ENCODE measurements at regions not wholly inside any gene's neighbourhood (a gene's known extent, or its start where the extent isn't known, plus 50 kb on each side); places are given as distances from the start of the nearest gene placed in this dataset.

- Histone ChIP-seq H3K36me3 (ENCODE audit: control insufficient read depth in 4 of 4, insufficient read depth in 3 of 4, low read depth in 1 of 4, low read length in 3 of 4) (no peaks in the 10 kb centered on the region), H3K9ac (ENCODE audit: low read depth in 1 of 2, low read length in 2 of 2) (no peak overlapping the region), H3K27ac (ENCODE audit: low read depth in 1 of 2, low read length in 2 of 2) (no peak overlapping the region), H3K27me3 (ENCODE audit: control insufficient read depth in 4 of 4, insufficient read depth in 4 of 4, low read length in 3 of 4) (no peaks in the 10 kb centered on the region), H3K9me3 (ENCODE audit: control insufficient read depth in 4 of 4, low read length in 3 of 4) (no peaks in the 10 kb centered on the region), H3K4me3 (ENCODE audit: low read depth in 1 of 3, low read length in 3 of 3) (no peak overlapping the region), H3K4me1 (ENCODE audit: control insufficient read depth in 4 of 4, insufficient read depth in 4 of 4, low read length in 3 of 4) (no peaks in the 10 kb centered on the region)
- WGBS, result 83% methylated on average over 9 of the region's 9 CpGs
- TF ChIP-seq RAD21 (IDR thresholded peaks at IDR 0.05) (no peak), TAF1 (conservative IDR thresholded peaks at IDR 0.05) (no peak), EGR1 (IDR thresholded peaks at IDR 0.05; ENCODE audit: low read depth in 2 of 2) (no peak), MAX (IDR thresholded peaks at IDR 0.05) (no peak), FOXA1 (IDR thresholded peaks at IDR 0.05) (no peak), RXRA (IDR thresholded peaks at IDR 0.05) (no peak), GABPA (IDR thresholded peaks at IDR 0.05 in 1 of 2, conservative IDR thresholded peaks at IDR 0.05 in 1 of 2) (no peak), CTCF (IDR thresholded peaks at IDR 0.05; ENCODE audit: low read depth, low read length, missing input control) (no peak), FOXA2 (IDR thresholded peaks at IDR 0.05) (no peak), REST (IDR thresholded peaks at IDR 0.05) (no peak), NR2F2 (IDR thresholded peaks at IDR 0.05) (no peak), ZBTB33 (IDR thresholded peaks at IDR 0.05) (no peak), JUND (IDR thresholded peaks at IDR 0.05) (no peak), SP1 (IDR thresholded peaks at IDR 0.05) (no peak), YY1 (IDR thresholded peaks at IDR 0.05) (no peak), HNF4G (IDR thresholded peaks at IDR 0.05) (no peak), HNF4A (conservative IDR thresholded peaks at IDR 0.05) (no peak)
- no peak for DNase-seq (ENCODE audit: low spot score)
Measured at GRCh38 chr18:39976771-39977170, 1978.3 kb upstream of the PIK3C3 start.

- WGBS, result 82% methylated on average over 3 of the region's 3 CpGs
- DNase-seq (ENCODE audit: low spot score), result no peak
- H3K4me3 ChIP-seq (ENCODE audit: low read depth in 1 of 3, low read length in 3 of 3), result no peak overlapping the region
- no peak for TF ChIP-seq NR2F2 (IDR thresholded peaks at IDR 0.05)
- no peak for TF ChIP-seq JUND (IDR thresholded peaks at IDR 0.05)
- no peak for TF ChIP-seq HNF4A (conservative IDR thresholded peaks at IDR 0.05)
- TF ChIP-seq EGR1 (IDR thresholded peaks at IDR 0.05; ENCODE audit: low read depth in 2 of 2), result no peak
- TF ChIP-seq YY1 (IDR thresholded peaks at IDR 0.05), result no peak
- no peak for TF ChIP-seq GABPA (IDR thresholded peaks at IDR 0.05 in 1 of 2, conservative IDR thresholded peaks at IDR 0.05 in 1 of 2)
- TF ChIP-seq RAD21 (IDR thresholded peaks at IDR 0.05), result no peak
- TF ChIP-seq MAX (IDR thresholded peaks at IDR 0.05), result no peak
- no peak for TF ChIP-seq ZBTB33 (IDR thresholded peaks at IDR 0.05)
- TF ChIP-seq REST (IDR thresholded peaks at IDR 0.05), result no peak
- TF ChIP-seq ATF3 (IDR thresholded peaks at IDR 0.05), result no peak
- no peak for TF ChIP-seq FOXA2 (IDR thresholded peaks at IDR 0.05)
- TF ChIP-seq RXRA (IDR thresholded peaks at IDR 0.05), result no peak
- no peak for TF ChIP-seq TAF1 (conservative IDR thresholded peaks at IDR 0.05)
- no peak for TF ChIP-seq HNF4G (IDR thresholded peaks at IDR 0.05)
Measured at GRCh38 chr18:39972521-39972920, 1982.5 kb upstream of the PIK3C3 start.

More at GRCh38 chr18:39972521-39972920, 1982.5 kb upstream of the PIK3C3 start:
- H3K9me3 ChIP-seq (ENCODE audit: control insufficient read depth in 4 of 4, low read length in 3 of 4), result no peaks in the 10 kb centered on the region
- H3K27ac ChIP-seq (ENCODE audit: low read depth in 1 of 2, low read length in 2 of 2), result no peak overlapping the region
- H3K4me1 ChIP-seq (ENCODE audit: control insufficient read depth in 4 of 4, insufficient read depth in 4 of 4, low read length in 3 of 4), result no peaks in the 10 kb centered on the region
- no peaks in the 10 kb centered on the region for H3K27me3 ChIP-seq (ENCODE audit: control insufficient read depth in 4 of 4, insufficient read depth in 4 of 4, low read length in 3 of 4)
- no peak overlapping the region for H3K9ac ChIP-seq (ENCODE audit: low read depth in 1 of 2, low read length in 2 of 2)
- H3K36me3 ChIP-seq (ENCODE audit: control insufficient read depth in 4 of 4, insufficient read depth in 3 of 4, low read depth in 1 of 4, low read length in 3 of 4), result no peaks in the 10 kb centered on the region

Data from liver (tissue), 8 donors.